Mesendoderm (in vitro differentiated cells): ENCODE measurements at regions not wholly inside any gene's neighbourhood (a gene's known extent, or its start where the extent isn't known, plus 50 kb on each side); places are given as distances from the start of the nearest gene placed in this dataset.

Source experiments
- DNase-seq: peaks from one replicate; pipeline ENCODE4 v3.0.0; 2013
- H2AK5ac ChIP-seq: 2 replicates; pipeline ENCODE4 v1.6.1; 2013; ENCODE audit warnings: low read length, inconsistent platforms
- H2BK120ac ChIP-seq: 2 replicates; pipeline ENCODE4 v1.6.1; 2013; ENCODE audit warnings: low read depth, mild to moderate bottlenecking, low read length, moderate library complexity, mixed read lengths
- H2BK15ac ChIP-seq: replicated peaks from 2 replicates; pipeline ENCODE4 v1.6.1; 2013; ENCODE audit warnings: low read depth, mild to moderate bottlenecking, moderate library complexity
- H2BK5ac ChIP-seq: 2 replicates; pipeline ENCODE4 v1.6.1; 2013; ENCODE audit warnings: low read length, inconsistent platforms
- H3K18ac ChIP-seq: 2 replicates; pipeline ENCODE4 v1.6.1; 2013; ENCODE audit warnings: mild to moderate bottlenecking, low read length, mixed read lengths
- H3K23ac ChIP-seq: one replicate; pipeline ENCODE4 v1.6.1; 2013; ENCODE audit warnings: low read length
- H3K27ac ChIP-seq: 2 replicates; pipeline ENCODE4 v1.5.1; 2013; ENCODE audit warnings: low read depth, mild to moderate bottlenecking, inconsistent platforms, low read length, moderate library complexity
- H3K27me3 ChIP-seq: 2 replicates; pipeline ENCODE4 v1.6.1; 2013; ENCODE audit warnings: low read length, control low read depth, mild to moderate bottlenecking, inconsistent platforms; ENCODE audit not compliant: insufficient read depth, poor library complexity
- H3K36me3 ChIP-seq: 2 replicates; pipeline ENCODE4 v1.6.1; 2013; ENCODE audit warnings: low read length, inconsistent platforms; ENCODE audit not compliant: control insufficient read depth, insufficient read depth
- H3K4ac ChIP-seq: one replicate; pipeline ENCODE4 v1.6.1; 2013; ENCODE audit warnings: low read depth, mild to moderate bottlenecking, low read length, moderate library complexity
- H3K4me1 ChIP-seq: 2 replicates; pipeline ENCODE4 v1.6.1; 2013; ENCODE audit warnings: low read depth, low read length, inconsistent platforms; ENCODE audit not compliant: control insufficient read depth
- H3K4me2 ChIP-seq: 2 replicates; pipeline ENCODE4 v1.6.1; 2013; ENCODE audit warnings: low read length
- H3K4me3 ChIP-seq: 2 replicates; pipeline ENCODE4 v1.5.1; 2013; ENCODE audit warnings: mild to moderate bottlenecking, low read length
- H3K56ac ChIP-seq: one replicate; pipeline ENCODE4 v1.6.1; 2013; ENCODE audit warnings: low read length
- H3K79me1 ChIP-seq: 2 replicates; pipeline ENCODE4 v1.6.1; 2013; ENCODE audit warnings: low read length, inconsistent platforms
- H3K79me2 ChIP-seq: 2 replicates; pipeline ENCODE4 v1.6.1; 2013; ENCODE audit warnings: mild to moderate bottlenecking, low read length; ENCODE audit not compliant: control insufficient read depth, insufficient read depth
- H3K9ac ChIP-seq: 2 replicates; pipeline ENCODE4 v1.6.1; 2013; ENCODE audit warnings: low read length, inconsistent platforms
- H4K5ac ChIP-seq: one replicate; pipeline ENCODE4 v1.6.1; 2013; ENCODE audit warnings: low read length
- H4K8ac ChIP-seq: one replicate; pipeline ENCODE4 v1.6.1; 2013; ENCODE audit warnings: low read depth, mild to moderate bottlenecking, control low read depth, low read length, moderate library complexity
- WGBS: extraction: QIAGEN DNeasy Blood & Tissue Kit; methylation state at CpG from one replicate; pipeline ENCODE4 v1.1.7; 2013; ENCODE audit warnings: low lambda C conversion rate, missing lambda C conversion rate; ENCODE audit not compliant: insufficient coverage; ENCODE audit errors: extremely low coverage; 5-methylcytosine and 5-hydroxymethylcytosine counted together

GRCh38 chr4:138055890-138056289 is 186.3 kb downstream of the SLC7A11 start:
- H4K5ac ChIP-seq: no peak overlapping the region
- H2BK120ac ChIP-seq: no peak overlapping the region
- H2BK15ac ChIP-seq: no peak overlapping the region
- no peak overlapping the region for H2BK5ac ChIP-seq
- no peaks in the 10 kb centered on the region for H3K36me3 ChIP-seq
- H3K27me3 ChIP-seq: no peaks in the 10 kb centered on the region
- no peak overlapping the region for H3K4me3 ChIP-seq
- H3K79me2 ChIP-seq: no peaks in the 10 kb centered on the region
- no peak overlapping the region for H3K18ac ChIP-seq
- no peak overlapping the region for H3K27ac ChIP-seq
- no CpG with 5 or more reads among the region's 2 CpGs for WGBS
- no peak overlapping the region for H3K56ac ChIP-seq
- no peak for DNase-seq
- H3K9ac ChIP-seq: no peak overlapping the region
- H3K4me1 ChIP-seq: no peaks in the 10 kb centered on the region
- H3K79me1 ChIP-seq: no peaks in the 10 kb centered on the region
- no peak overlapping the region for H3K4me2 ChIP-seq
- H3K23ac ChIP-seq: no peak overlapping the region
- no peak overlapping the region for H3K4ac ChIP-seq
- H4K8ac ChIP-seq: no peak overlapping the region
- no peak overlapping the region for H2AK5ac ChIP-seq

GRCh38 chr4:138053641-138054301 is 188.4 kb downstream of the SLC7A11 start:
- no peak overlapping the region for H3K4me3 ChIP-seq
- H2BK120ac ChIP-seq: no peak overlapping the region
- H3K56ac ChIP-seq: no peak overlapping the region
- H3K79me2 ChIP-seq: no peaks in the 10 kb centered on the region
- no peak overlapping the region for H2BK15ac ChIP-seq
- H3K23ac ChIP-seq: no peak overlapping the region
- no peaks in the 10 kb centered on the region for H3K36me3 ChIP-seq
- H3K79me1 ChIP-seq: no peaks in the 10 kb centered on the region
- H2AK5ac ChIP-seq: no peak overlapping the region
- H3K18ac ChIP-seq: no peak overlapping the region
- no peak overlapping the region for H2BK5ac ChIP-seq
- H3K27ac ChIP-seq: no peak overlapping the region
- no CpG with 5 or more reads among the region's 5 CpGs for WGBS
- no peaks in the 10 kb centered on the region for H3K4me1 ChIP-seq
- peak; percentile 82 for DNase-seq
- H3K4me2 ChIP-seq: no peak overlapping the region
- H3K27me3 ChIP-seq: no peaks in the 10 kb centered on the region
- H3K9ac ChIP-seq: no peak overlapping the region
- H4K8ac ChIP-seq: no peak overlapping the region
- H3K4ac ChIP-seq: no peak overlapping the region
- no peak overlapping the region for H4K5ac ChIP-seq

GRCh38 chr4:138052806-138053632 is 189.1 kb downstream of the SLC7A11 start:
- H3K36me3 ChIP-seq: no peaks in the 10 kb centered on the region
- H2BK15ac ChIP-seq: no peak overlapping the region
- H3K9ac ChIP-seq: no peak overlapping the region
- H3K27ac ChIP-seq: no peak overlapping the region
- no peak for DNase-seq
- no peak overlapping the region for H3K23ac ChIP-seq
- no peaks in the 10 kb centered on the region for H3K79me1 ChIP-seq
- H3K4ac ChIP-seq: no peak overlapping the region
- no peaks in the 10 kb centered on the region for H3K27me3 ChIP-seq
- no peak overlapping the region for H4K5ac ChIP-seq
- no peaks in the 10 kb centered on the region for H3K4me1 ChIP-seq
- H3K18ac ChIP-seq: no peak overlapping the region
- no peak overlapping the region for H3K4me2 ChIP-seq
- H4K8ac ChIP-seq: no peak overlapping the region
- no peak overlapping the region for H2BK120ac ChIP-seq
- H2BK5ac ChIP-seq: no peak overlapping the region
- no peak overlapping the region for H3K4me3 ChIP-seq
- no CpG with 5 or more reads among the region's 31 CpGs for WGBS
- H3K79me2 ChIP-seq: no peaks in the 10 kb centered on the region
- H3K56ac ChIP-seq: no peak overlapping the region
- no peak overlapping the region for H2AK5ac ChIP-seq

- no CpG with 5 or more reads among the region's 3 CpGs for WGBS
- no peak overlapping the region for H2BK15ac ChIP-seq
- H3K4me3 ChIP-seq: no peak overlapping the region
- no peak overlapping the region for H3K4me2 ChIP-seq
- no peak overlapping the region for H3K4ac ChIP-seq
- no peaks in the 10 kb centered on the region for H3K36me3 ChIP-seq
- no peak overlapping the region for H2AK5ac ChIP-seq
- H3K27ac ChIP-seq: no peak overlapping the region
- no peak overlapping the region for H4K5ac ChIP-seq
- no peaks in the 10 kb centered on the region for H3K4me1 ChIP-seq
- H2BK5ac ChIP-seq: no peak overlapping the region
- DNase-seq: no peak
- H3K9ac ChIP-seq: no peak overlapping the region
- no peaks in the 10 kb centered on the region for H3K27me3 ChIP-seq
- H3K79me2 ChIP-seq: no peaks in the 10 kb centered on the region
- no peak overlapping the region for H2BK120ac ChIP-seq
- H3K79me1 ChIP-seq: no peaks in the 10 kb centered on the region
- no peak overlapping the region for H3K56ac ChIP-seq
- H4K8ac ChIP-seq: no peak overlapping the region
- H3K18ac ChIP-seq: no peak overlapping the region
- no peak overlapping the region for H3K23ac ChIP-seq
Measured at GRCh38 chr4:138051157-138051556, 191.0 kb downstream of the SLC7A11 start.

GRCh38 chr4:138050601-138051000 is 191.5 kb downstream of the SLC7A11 start:
- Histone ChIP-seq H3K4me1 (no peaks in the 10 kb centered on the region), H3K9ac (no peak overlapping the region), H3K36me3 (no peaks in the 10 kb centered on the region), H2BK120ac (no peak overlapping the region), H3K79me1 (no peaks in the 10 kb centered on the region), H3K4me3 (no peak overlapping the region), H3K27me3 (no peaks in the 10 kb centered on the region), H2BK5ac (no peak overlapping the region), H4K5ac (no peak overlapping the region), H2BK15ac (no peak overlapping the region), H3K79me2 (no peaks in the 10 kb centered on the region), H4K8ac (no peak overlapping the region), H3K56ac (no peak overlapping the region), H3K23ac (no peak overlapping the region), H2AK5ac (no peak overlapping the region), H3K4ac (no peak overlapping the region), H3K4me2 (no peak overlapping the region), H3K18ac (no peak overlapping the region), H3K27ac (no peak overlapping the region)
- WGBS: no CpG with 5 or more reads among the region's 6 CpGs
- DNase-seq: peak; percentile 82
